Adrenal gland (tissue), 9 donors: ENCODE measurements at regions not wholly inside any gene's neighbourhood (a gene's known extent, or its start where the extent isn't known, plus 50 kb on each side); places are given as distances from the start of the nearest gene placed in this dataset.

Experiments used
- DNase-seq, 7 donors: peaks; one replicate each; pipeline ENCODE4 v3.0.0-alpha.2; 2019 to 2020
- H3K27ac ChIP-seq, 5 donors: fragments of 200-600 bp; sonication (generic) in 4 of 5; 1 replicate in 3 of 5; 2 replicates in 2 of 5; pipeline versions ENCODE4 v1.5.1 to v1.8.0; 2016 to 2020; ENCODE audit warnings: mild to moderate bottlenecking in 1 of 5
- H3K27me3 ChIP-seq: fragments of 200-600 bp; 2 replicates; pipeline ENCODE4 v1.8.0; 2021
- H3K36me3 ChIP-seq, 2 donors: fragments of 200-600 bp; replicated peaks in 1 of 2; 1 replicate in 1 of 2; 2 replicates in 1 of 2; pipeline versions ENCODE4 v1.5.1 to v1.8.0; 2018 to 2022
- H3K4me1 ChIP-seq, 2 donors: fragments of 200-600 bp; replicated peaks in 1 of 2; 1 replicate in 1 of 2; 2 replicates in 1 of 2; pipeline versions ENCODE4 v1.5.1 to v1.8.0; 2018 to 2021
- H3K4me3 ChIP-seq, 4 donors: fragments of 200-600 bp; sonication (generic) in 3 of 4; one replicate each; pipeline ENCODE4 v1.5.1; 2016 to 2018
- H3K9me3 ChIP-seq, 3 donors: fragments of 200-600 bp; sonication (generic) in 1 of 3; replicated peaks in 1 of 3; 1 replicate in 2 of 3; 2 replicates in 1 of 3; pipeline versions ENCODE4 v1.5.1 to v1.8.0; 2016 to 2021
- POLR2A ChIP-seq, 2 donors: fragments of 450-650 bp; IDR thresholded peaks; one replicate each; pipeline ENCODE4 v1.6.1; 2017; ENCODE audit warnings: antibody characterized with exemption in 2 of 2, mild to moderate bottlenecking in 2 of 2, moderate library complexity in 1 of 2
- WGBS, 4 donors: extraction: QIAGEN DNeasy Blood & Tissue Kit in 2 of 4; methylation state at CpG; one replicate each; pipeline versions ENCODE4 v1.1.5 to v1.1.7; 2013 to 2017; 5-methylcytosine and 5-hydroxymethylcytosine counted together
- intact Hi-C, 2 donors: fragments of 100-400 bp; cut with DNase I; formaldehyde crosslinking; loops; one replicate each; pipeline versions ENCODE4 v1.14.1 to v1.15.0; 2022 to 2023
- TF ChIP-seq, protein P1 (sequence below), 6 experiments: fragments of 450-650 bp in 4 of 6; fragments of 200-600 bp in 2 of 6; sonication (generic) in 1 of 6; IDR thresholded peaks; 1 replicate in 5 of 6; 2 replicates in 1 of 6; pipeline versions ENCODE4 v1.5.1 to v1.8.0; 2016 to 2021; ENCODE audit warnings: antibody characterized with exemption in 6 of 6, mild to moderate bottlenecking in 2 of 6, moderate library complexity in 1 of 6
- donor health status: healthy with polysubstance abuse.
- donor health status: Bipolar disorder and iron deficiency.
- donor health status: DM: yes; HTN: yes; CAD: no.
- donor health status: DM: no; HTN: no; CAD: no.
- donor health status: DM: no; HTN: no; CAD: no.

DNA sequence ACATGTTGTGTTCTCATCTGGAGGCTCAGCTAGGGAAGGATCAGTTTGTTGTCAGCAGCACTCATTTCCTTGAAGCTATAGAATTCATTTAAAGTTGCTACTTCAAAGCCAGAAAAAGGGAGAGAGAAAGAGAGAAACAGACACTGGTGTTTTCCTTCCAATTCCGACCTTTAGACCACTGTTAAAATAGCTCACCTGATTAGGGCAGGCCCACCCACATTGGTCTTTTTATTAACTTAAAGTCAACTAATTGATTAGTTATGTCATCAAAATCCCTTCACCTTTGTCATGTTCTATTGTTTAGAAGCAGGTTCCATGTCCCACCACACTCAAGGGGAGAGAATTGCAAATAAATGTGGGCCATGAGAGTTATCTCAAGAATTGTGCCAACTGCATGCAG is 560.2 kb downstream of the PCDH17 start:
- no peaks in the 10 kb centered on the region for H3K27me3 ChIP-seq
- H3K27ac ChIP-seq: no peak overlapping the region
- TF ChIP-seq POLR2A (IDR thresholded peaks at IDR 0.05): no peak
- TF ChIP-seq, protein P1, sequence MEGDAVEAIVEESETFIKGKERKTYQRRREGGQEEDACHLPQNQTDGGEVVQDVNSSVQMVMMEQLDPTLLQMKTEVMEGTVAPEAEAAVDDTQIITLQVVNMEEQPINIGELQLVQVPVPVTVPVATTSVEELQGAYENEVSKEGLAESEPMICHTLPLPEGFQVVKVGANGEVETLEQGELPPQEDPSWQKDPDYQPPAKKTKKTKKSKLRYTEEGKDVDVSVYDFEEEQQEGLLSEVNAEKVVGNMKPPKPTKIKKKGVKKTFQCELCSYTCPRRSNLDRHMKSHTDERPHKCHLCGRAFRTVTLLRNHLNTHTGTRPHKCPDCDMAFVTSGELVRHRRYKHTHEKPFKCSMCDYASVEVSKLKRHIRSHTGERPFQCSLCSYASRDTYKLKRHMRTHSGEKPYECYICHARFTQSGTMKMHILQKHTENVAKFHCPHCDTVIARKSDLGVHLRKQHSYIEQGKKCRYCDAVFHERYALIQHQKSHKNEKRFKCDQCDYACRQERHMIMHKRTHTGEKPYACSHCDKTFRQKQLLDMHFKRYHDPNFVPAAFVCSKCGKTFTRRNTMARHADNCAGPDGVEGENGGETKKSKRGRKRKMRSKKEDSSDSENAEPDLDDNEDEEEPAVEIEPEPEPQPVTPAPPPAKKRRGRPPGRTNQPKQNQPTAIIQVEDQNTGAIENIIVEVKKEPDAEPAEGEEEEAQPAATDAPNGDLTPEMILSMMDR (IDR thresholded peaks at IDR 0.05): no peak
- intact Hi-C loops: no loop called here
- no peaks in the 10 kb centered on the region for H3K9me3 ChIP-seq
- no peak for DNase-seq
- H3K4me3 ChIP-seq: no peak overlapping the region
- no peaks in the 10 kb centered on the region for H3K4me1 ChIP-seq
- 61 to 82% (median 73%) methylated on average over 1 of the region's 1 CpG for WGBS, 4 donors
- no peaks in the 10 kb centered on the region for H3K36me3 ChIP-seq

DNA sequence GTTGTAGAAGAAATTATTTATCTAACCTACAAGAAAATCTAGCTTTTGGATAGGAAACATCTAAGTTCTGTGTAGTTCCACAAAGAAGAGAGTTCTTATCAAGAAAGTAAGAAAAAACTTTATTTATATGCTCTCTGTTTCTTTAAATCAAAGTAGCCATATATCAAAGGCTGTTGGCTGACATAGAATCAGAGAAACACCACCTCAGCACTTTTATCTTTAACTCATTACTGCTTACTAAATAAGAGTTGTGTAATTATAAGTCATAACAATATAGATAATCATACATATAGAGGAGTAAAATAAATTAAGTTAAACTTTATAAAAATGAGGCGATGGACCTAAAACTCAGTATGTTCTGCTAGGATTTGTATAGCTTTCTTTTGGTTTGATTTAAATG is 570.6 kb downstream of the PCDH17 start:
- no peak overlapping the region for H3K27ac ChIP-seq
- no peak for TF ChIP-seq POLR2A (IDR thresholded peaks at IDR 0.05)
- TF ChIP-seq, protein P1 (IDR thresholded peaks at IDR 0.05): no peak
- no peak overlapping the region for H3K4me3 ChIP-seq
- H3K36me3 ChIP-seq: no peaks in the 10 kb centered on the region
- H3K27me3 ChIP-seq: no peaks in the 10 kb centered on the region
- no peaks in the 10 kb centered on the region for H3K4me1 ChIP-seq
- H3K9me3 ChIP-seq: no peaks in the 10 kb centered on the region
- 83 to 92% (median 87%) methylated on average over 1 of the region's 1 CpG for WGBS, 4 donors
- intact Hi-C loops: no loop called here
- DNase-seq: no peak

DNA sequence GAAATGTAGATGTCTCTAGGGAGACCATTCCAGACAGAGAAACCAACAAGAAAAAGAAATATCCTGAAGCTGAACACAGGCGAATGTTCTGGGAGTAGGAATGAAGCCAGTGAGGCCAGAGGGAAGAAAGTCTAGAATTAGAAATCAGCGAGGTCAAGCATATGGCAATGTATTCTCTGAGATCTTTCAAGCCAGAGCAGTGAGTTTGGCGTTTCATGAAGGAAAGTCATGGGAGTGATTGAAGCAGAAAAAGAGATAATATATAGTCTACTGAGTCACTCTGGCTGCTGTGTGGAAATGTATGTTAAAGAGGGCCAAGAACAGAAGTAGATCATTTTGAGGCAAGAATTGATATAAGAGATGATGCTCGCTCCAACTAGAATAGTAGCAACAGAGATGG is 576.0 kb downstream of the PCDH17 start:
- intact Hi-C loops: no loop called here

DNA sequence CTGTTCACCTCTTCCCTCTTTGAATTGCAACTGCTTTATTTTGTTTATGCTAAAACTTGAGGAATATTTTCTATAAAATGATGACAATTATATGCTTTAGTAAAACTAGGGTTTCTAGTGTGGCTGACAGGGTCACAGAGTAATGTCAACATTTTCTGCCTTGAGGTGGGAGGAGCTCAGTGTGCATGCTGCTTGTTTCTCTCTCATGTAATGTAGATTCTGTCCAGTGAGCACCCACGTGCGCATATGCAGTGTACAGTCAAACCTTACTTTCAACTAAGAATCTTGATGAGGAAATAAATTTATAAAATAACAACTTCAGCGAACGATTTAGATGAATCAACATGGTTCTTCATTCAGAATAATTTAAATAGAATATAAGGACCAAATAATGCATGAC is 603.9 kb downstream of the PCDH17 start:
- Histone ChIP-seq H3K9me3 (no peaks in the 10 kb centered on the region), H3K4me3 (no peak overlapping the region), H3K27ac (no peak overlapping the region), H3K27me3 (no peaks in the 10 kb centered on the region), H3K36me3 (no peaks in the 10 kb centered on the region), H3K4me1 (no peaks in the 10 kb centered on the region)
- no peak for DNase-seq
- 70 to 75% (median 74%) methylated on average over 4 of the region's 4 CpGs for WGBS, 4 donors
- intact Hi-C loops: no loop called here
- no peak for TF ChIP-seq POLR2A (IDR thresholded peaks at IDR 0.05)
- TF ChIP-seq, protein P1 (IDR thresholded peaks at IDR 0.05): no peak

More for the DNA sequence above, 576.0 kb downstream of the PCDH17 start:
- Histone ChIP-seq H3K27me3 (no peaks in the 10 kb centered on the region), H3K9me3 (no peaks in the 10 kb centered on the region), H3K27ac (no peak overlapping the region), H3K4me1 (no peaks in the 10 kb centered on the region), H3K36me3 (no peaks in the 10 kb centered on the region), H3K4me3 (no peak overlapping the region)
- TF ChIP-seq, protein P1 (IDR thresholded peaks at IDR 0.05): no peak
- TF ChIP-seq POLR2A (IDR thresholded peaks at IDR 0.05): no peak
- WGBS, 4 donors: 63 to 72% (median 66%) methylated on average over 4 of the region's 4 CpGs
- no peak for DNase-seq
